GM18907 (cell line): ENCODE measurements at regions not wholly inside any gene's neighbourhood (a gene's known extent, or its start where the extent isn't known, plus 50 kb on each side); places are given as distances from the start of the nearest gene placed in this dataset.
"Not testable (repeated sequence)": the region's sequence is repeated elsewhere in the genome, so short reads cannot be mapped to it uniquely, and the experiment has no call there.

Experiments used
- ATAC-seq: cut with Tn5 transposase; IDR thresholded peaks from one replicate; pipeline ENCODE4 v1.9.1; 2021; ENCODE audit warnings: mild to moderate bottlenecking, moderate library complexity; ENCODE audit not compliant: unreplicated experiment

GRCh38 chr20:57983082-57983481 is 245.4 kb downstream of the ANKRD60 start:
- no peak for ATAC-seq

- ATAC-seq, result no peak
These were observed 247.9 kb downstream of the ANKRD60 start for GRCh38 chr20:57980506-57980905.

GRCh38 chr20:57977569-57977968 is 250.9 kb downstream of the ANKRD60 start:
- no peak for ATAC-seq

GRCh38 chr20:57977141-57977540 is 251.3 kb downstream of the ANKRD60 start:
- no peak for ATAC-seq

GRCh38 chr20:57974863-57975262 is 253.6 kb downstream of the ANKRD60 start:
- ATAC-seq, result no peak

- no peak for ATAC-seq
These were observed 254.6 kb downstream of the ANKRD60 start for GRCh38 chr20:57973886-57974285.

GRCh38 chr20:57971583-57971982 is 256.9 kb downstream of the ANKRD60 start:
- not testable (repeated sequence) for ATAC-seq

- no peak for ATAC-seq
These were observed 257.6 kb downstream of the ANKRD60 start for GRCh38 chr20:57970856-57971255.

- no peak for ATAC-seq
These were observed 258.3 kb downstream of the ANKRD60 start for GRCh38 chr20:57970116-57970515.

GRCh38 chr20:57968120-57968519 is 258.3 kb upstream of the PMEPA1 start:
- no peak for ATAC-seq

GRCh38 chr20:57967364-57967763 is 257.5 kb upstream of the PMEPA1 start:
- ATAC-seq, result no peak

- ATAC-seq, result no peak
These were observed 256.8 kb upstream of the PMEPA1 start for GRCh38 chr20:57966620-57967019.

GRCh38 chr20:57965441-57965840 is 255.6 kb upstream of the PMEPA1 start:
- no peak for ATAC-seq

GRCh38 chr20:57964011-57964862 is 254.4 kb upstream of the PMEPA1 start:
- no peak for ATAC-seq

- no peak for ATAC-seq
These were observed 251.2 kb upstream of the PMEPA1 start for GRCh38 chr20:57960803-57961575.

- no peak for ATAC-seq
These were observed 249.8 kb upstream of the PMEPA1 start for GRCh38 chr20:57959589-57959988.

GRCh38 chr20:57959018-57959417 is 249.2 kb upstream of the PMEPA1 start:
- no peak for ATAC-seq

- no peak for ATAC-seq
These were observed 248.2 kb upstream of the PMEPA1 start for GRCh38 chr20:57958050-57958420.

- no peak for ATAC-seq
These were observed 247.7 kb upstream of the PMEPA1 start for GRCh38 chr20:57957411-57958049.

GRCh38 chr20:57953638-57954037 is 243.8 kb upstream of the PMEPA1 start:
- ATAC-seq, result no peak

- no peak for ATAC-seq
These were observed 242.3 kb upstream of the PMEPA1 start for GRCh38 chr20:57952136-57952535.

- no peak for ATAC-seq
These were observed 241.7 kb upstream of the PMEPA1 start for GRCh38 chr20:57951549-57951948.
